ENCODE measurements at regions not wholly inside any gene's neighbourhood (a gene's known extent, or its start where the extent isn't known, plus 50 kb on each side); places are given as distances from the start of the nearest gene placed in this dataset.

DNA sequence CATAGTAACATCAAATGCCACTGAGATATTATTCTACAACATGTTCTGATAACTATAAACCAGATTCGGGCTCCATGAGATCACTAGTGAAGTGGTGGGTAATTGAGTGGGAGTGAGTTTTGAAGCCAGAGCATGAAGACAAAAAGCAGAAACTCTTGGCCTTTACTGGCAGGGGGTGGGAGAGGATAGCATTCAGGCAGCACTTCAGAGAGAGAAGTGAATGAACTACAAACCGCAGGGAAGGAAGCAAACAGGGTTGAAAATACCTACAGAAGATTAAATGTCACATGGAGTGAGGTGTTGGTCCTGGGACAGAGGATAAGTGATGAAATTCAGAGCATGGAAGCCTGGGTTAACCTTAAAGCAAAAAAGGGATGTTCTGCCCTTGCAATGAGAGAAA lies 250.0 kb downstream of the EPM2A start:
- no peaks in the 10 kb centered on the region for H3K36me3 Mint-ChIP-seq (ENCODE audit: low read depth)
- ChIA-PET CTCF (no interaction called here), POLR2A (no interaction called here)
- H3K4me1 Mint-ChIP-seq, result no peaks in the 10 kb centered on the region
- TF ChIP-seq, protein P1, sequence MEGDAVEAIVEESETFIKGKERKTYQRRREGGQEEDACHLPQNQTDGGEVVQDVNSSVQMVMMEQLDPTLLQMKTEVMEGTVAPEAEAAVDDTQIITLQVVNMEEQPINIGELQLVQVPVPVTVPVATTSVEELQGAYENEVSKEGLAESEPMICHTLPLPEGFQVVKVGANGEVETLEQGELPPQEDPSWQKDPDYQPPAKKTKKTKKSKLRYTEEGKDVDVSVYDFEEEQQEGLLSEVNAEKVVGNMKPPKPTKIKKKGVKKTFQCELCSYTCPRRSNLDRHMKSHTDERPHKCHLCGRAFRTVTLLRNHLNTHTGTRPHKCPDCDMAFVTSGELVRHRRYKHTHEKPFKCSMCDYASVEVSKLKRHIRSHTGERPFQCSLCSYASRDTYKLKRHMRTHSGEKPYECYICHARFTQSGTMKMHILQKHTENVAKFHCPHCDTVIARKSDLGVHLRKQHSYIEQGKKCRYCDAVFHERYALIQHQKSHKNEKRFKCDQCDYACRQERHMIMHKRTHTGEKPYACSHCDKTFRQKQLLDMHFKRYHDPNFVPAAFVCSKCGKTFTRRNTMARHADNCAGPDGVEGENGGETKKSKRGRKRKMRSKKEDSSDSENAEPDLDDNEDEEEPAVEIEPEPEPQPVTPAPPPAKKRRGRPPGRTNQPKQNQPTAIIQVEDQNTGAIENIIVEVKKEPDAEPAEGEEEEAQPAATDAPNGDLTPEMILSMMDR (IDR thresholded peaks at IDR 0.05), result no peak
- H3K27ac Mint-ChIP-seq, result no peak overlapping the region
- DNase-seq (no peak), ATAC-seq (ENCODE audit: low read depth) (no peak)
- H3K9me3 Mint-ChIP-seq, result peaks cover 9% of the 10 kb centered on the region
- no peaks in the 10 kb centered on the region for H3K27me3 Mint-ChIP-seq
- no peak overlapping the region for H3K4me3 Mint-ChIP-seq
- intact Hi-C loops (cut with micrococcal nuclease), result no loop called here

DNA sequence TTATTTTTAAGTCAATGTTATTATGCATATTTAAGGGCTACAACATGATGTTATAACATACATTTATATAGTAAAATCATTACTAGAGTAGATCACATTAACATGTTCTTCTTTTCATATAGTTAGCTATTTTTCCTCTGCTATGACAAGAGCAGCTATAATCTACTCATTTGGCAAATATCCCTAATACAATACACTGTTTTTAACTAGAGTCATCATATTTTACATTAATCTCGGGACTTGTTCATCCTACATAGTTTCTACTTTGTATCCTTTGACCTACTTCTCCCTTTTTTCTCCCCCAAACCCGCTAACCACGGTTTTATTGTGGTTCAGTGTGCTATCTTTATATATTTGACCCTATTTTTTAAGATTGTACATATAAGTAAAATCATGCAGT lies 249.0 kb downstream of the EPM2A start:
- ChIA-PET POLR2A (no interaction called here), CTCF (no interaction called here)
- no peaks in the 10 kb centered on the region for H3K36me3 Mint-ChIP-seq (ENCODE audit: low read depth)
- no peaks in the 10 kb centered on the region for H3K27me3 Mint-ChIP-seq
- ATAC-seq (ENCODE audit: low read depth) (no peak), DNase-seq (no peak)
- H3K4me3 Mint-ChIP-seq, result no peak overlapping the region
- no peak overlapping the region for H3K27ac Mint-ChIP-seq
- TF ChIP-seq, protein P1 (IDR thresholded peaks at IDR 0.05), result no peak
- no peaks in the 10 kb centered on the region for H3K4me1 Mint-ChIP-seq
- intact Hi-C loops (cut with micrococcal nuclease), result no loop called here
- peaks cover 4% of the 10 kb centered on the region for H3K9me3 Mint-ChIP-seq

DNA sequence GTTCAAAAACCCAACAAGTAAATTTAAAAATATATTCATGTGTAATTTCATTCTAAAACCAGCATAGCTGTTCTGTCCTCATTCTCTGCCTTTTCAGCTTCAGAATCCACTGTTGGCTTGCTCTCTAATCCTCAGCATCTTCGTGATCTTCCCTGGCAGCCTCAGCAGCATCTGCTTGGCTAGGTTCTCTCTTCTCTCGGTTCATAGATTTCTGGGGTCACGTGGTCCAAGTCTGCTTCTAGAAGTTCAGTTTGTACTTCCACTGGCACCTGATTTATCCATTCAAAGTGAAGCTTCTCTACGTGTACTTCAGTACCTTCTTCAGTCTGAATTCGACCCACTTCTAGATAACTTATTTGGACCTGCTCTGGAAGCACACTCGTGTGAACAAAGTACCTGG lies 245.7 kb downstream of the EPM2A start:
- peaks cover 6% of the 10 kb centered on the region for H3K9me3 Mint-ChIP-seq
- ATAC-seq (ENCODE audit: low read depth) (no peak), DNase-seq (no peak)
- POLR2A ChIA-PET, result no interaction called here
- H3K27ac Mint-ChIP-seq, result no peak overlapping the region
- H3K27me3 Mint-ChIP-seq, result no peaks in the 10 kb centered on the region
- CTCF ChIA-PET, result no interaction called here
- no peak overlapping the region for H3K4me3 Mint-ChIP-seq
- no peaks in the 10 kb centered on the region for H3K4me1 Mint-ChIP-seq
- TF ChIP-seq, protein P1 (IDR thresholded peaks at IDR 0.05), result no peak
- H3K36me3 Mint-ChIP-seq (ENCODE audit: low read depth), result no peaks in the 10 kb centered on the region
- intact Hi-C loops (cut with micrococcal nuclease), result no loop called here

DNA sequence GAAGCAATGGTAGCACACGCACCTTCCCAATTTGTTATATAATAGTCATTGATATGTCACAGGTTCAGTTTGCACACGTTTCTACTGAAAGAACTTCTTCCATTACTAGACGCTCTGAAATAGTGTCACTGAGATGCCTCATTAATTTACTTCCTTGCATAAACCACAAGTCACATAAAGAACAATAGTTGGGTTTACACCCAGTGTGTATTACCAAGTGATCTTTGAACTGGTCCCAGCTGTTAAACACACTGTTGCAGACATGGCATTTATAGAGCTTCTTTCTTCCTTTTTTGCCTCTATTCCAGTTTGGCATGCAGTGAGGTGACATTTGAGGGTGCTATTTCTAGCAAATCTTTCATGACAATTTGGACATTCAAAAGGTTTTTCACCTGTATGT lies 245.3 kb downstream of the EPM2A start:
- CTCF ChIA-PET, result no interaction called here
- POLR2A ChIA-PET, result no interaction called here
- DNase-seq (no peak), ATAC-seq (ENCODE audit: low read depth) (no peak)
- Mint-ChIP-seq H3K36me3 (ENCODE audit: low read depth) (no peaks in the 10 kb centered on the region), H3K27me3 (no peaks in the 10 kb centered on the region), H3K4me3 (no peak overlapping the region), H3K27ac (no peak overlapping the region), H3K4me1 (no peaks in the 10 kb centered on the region), H3K9me3 (peaks cover 9% of the 10 kb centered on the region)
- intact Hi-C loops (cut with micrococcal nuclease), result no loop called here
- TF ChIP-seq, protein P1 (IDR thresholded peaks at IDR 0.05), result no peak

DNA sequence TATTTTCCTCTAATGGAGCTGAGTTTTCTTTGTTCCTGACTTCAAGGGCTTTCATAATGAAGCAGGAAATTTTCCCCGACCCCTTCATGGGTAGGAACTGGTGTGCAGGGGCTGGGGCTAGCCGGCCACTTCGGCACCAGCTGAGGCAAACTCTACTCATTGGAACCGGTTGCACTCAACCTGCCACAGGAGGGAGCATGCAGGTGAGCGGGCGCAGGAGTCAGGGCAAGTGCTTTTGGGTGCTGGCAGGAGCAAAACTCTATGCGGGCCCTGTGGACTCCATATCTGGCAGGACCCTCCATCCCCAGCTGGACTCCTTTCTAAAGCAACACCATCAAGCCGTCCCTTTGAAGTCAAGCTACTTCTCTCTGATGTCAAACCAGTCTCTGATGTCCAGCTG lies 244.2 kb downstream of the EPM2A start:
- TF ChIP-seq, protein P1 (IDR thresholded peaks at IDR 0.05), result no peak
- ChIA-PET POLR2A (no interaction called here), CTCF (no interaction called here)
- ATAC-seq (ENCODE audit: low read depth) (no peak), DNase-seq (no peak)
- no peaks in the 10 kb centered on the region for H3K4me1 Mint-ChIP-seq
- no peaks in the 10 kb centered on the region for H3K27me3 Mint-ChIP-seq
- no peaks in the 10 kb centered on the region for H3K36me3 Mint-ChIP-seq (ENCODE audit: low read depth)
- H3K4me3 Mint-ChIP-seq, result no peak overlapping the region
- H3K9me3 Mint-ChIP-seq, result peaks cover 13% of the 10 kb centered on the region
- H3K27ac Mint-ChIP-seq, result no peak overlapping the region
- intact Hi-C loops (cut with micrococcal nuclease), result no loop called here
